NCI-H82 (cell line): ENCODE measurements at regions not wholly inside any gene's neighbourhood (a gene's known extent, or its start where the extent isn't known, plus 50 kb on each side); places are given as distances from the start of the nearest gene placed in this dataset.
"Not testable (repeated sequence)": the region's sequence is repeated elsewhere in the genome, so short reads cannot be mapped to it uniquely, and the experiment has no call there.

Experiments
- DNase-seq: peaks from one replicate; lab custom pipeline; 2025; lab: John Stamatoyannopoulos, UW

GRCh38 chr21:20353351-20353750, 644.9 kb upstream of the NCAM2 start:
- DNase-seq = no peak

GRCh38 chr21:20373031-20373430, 625.2 kb upstream of the NCAM2 start:
- no peak for DNase-seq

- no peak for DNase-seq
Observed at GRCh38 chr21:20377250-20377649, 621.0 kb upstream of the NCAM2 start.

- DNase-seq = peak; percentile 8
Observed at GRCh38 chr21:20388400-20388799, 609.8 kb upstream of the NCAM2 start.

- DNase-seq = no peak
Observed at GRCh38 chr21:20396798-20397197, 601.4 kb upstream of the NCAM2 start.

- DNase-seq = no peak
Observed at GRCh38 chr21:20404915-20405314, 593.3 kb upstream of the NCAM2 start.

GRCh38 chr21:20418353-20418752, 579.9 kb upstream of the NCAM2 start:
- DNase-seq = no peak

- no peak for DNase-seq
Observed at GRCh38 chr21:20419772-20420171, 578.4 kb upstream of the NCAM2 start.

GRCh38 chr21:20424943-20425342, 573.3 kb upstream of the NCAM2 start:
- DNase-seq = peak; percentile 14

- DNase-seq = no peak
Observed at GRCh38 chr21:20425856-20426255, 572.4 kb upstream of the NCAM2 start.

- DNase-seq = no peak
Observed at GRCh38 chr21:20440338-20440737, 557.9 kb upstream of the NCAM2 start.

GRCh38 chr21:20443558-20444155, 554.6 kb upstream of the NCAM2 start:
- DNase-seq = peak; percentile 66

- no peak for DNase-seq
Observed at GRCh38 chr21:20445971-20446370, 552.2 kb upstream of the NCAM2 start.

GRCh38 chr21:20451046-20451445, 547.2 kb upstream of the NCAM2 start:
- no peak for DNase-seq

- DNase-seq = no peak
Observed at GRCh38 chr21:20452935-20453334, 545.3 kb upstream of the NCAM2 start.

- DNase-seq = no peak
Observed at GRCh38 chr21:20459838-20460237, 538.4 kb upstream of the NCAM2 start.

GRCh38 chr21:20463362-20463761, 534.8 kb upstream of the NCAM2 start:
- DNase-seq = no peak

GRCh38 chr21:20469361-20469760, 528.8 kb upstream of the NCAM2 start:
- no peak for DNase-seq

- DNase-seq = no peak
Observed at GRCh38 chr21:20486303-20486702, 511.9 kb upstream of the NCAM2 start.

- DNase-seq = not testable (repeated sequence)
Observed at GRCh38 chr21:20502915-20503314, 495.3 kb upstream of the NCAM2 start.

GRCh38 chr21:20507783-20508182, 490.4 kb upstream of the NCAM2 start:
- no peak for DNase-seq

- DNase-seq = no peak
Observed at GRCh38 chr21:20511216-20511880, 486.9 kb upstream of the NCAM2 start.

GRCh38 chr21:20515446-20515845, 482.8 kb upstream of the NCAM2 start:
- DNase-seq = no peak

- no peak for DNase-seq
Observed at GRCh38 chr21:20519076-20519475, 479.1 kb upstream of the NCAM2 start.
